ENCODE measurements at regions not wholly inside any gene's neighbourhood (a gene's known extent, or its start where the extent isn't known, plus 50 kb on each side); places are given as distances from the start of the nearest gene placed in this dataset.

DNA sequence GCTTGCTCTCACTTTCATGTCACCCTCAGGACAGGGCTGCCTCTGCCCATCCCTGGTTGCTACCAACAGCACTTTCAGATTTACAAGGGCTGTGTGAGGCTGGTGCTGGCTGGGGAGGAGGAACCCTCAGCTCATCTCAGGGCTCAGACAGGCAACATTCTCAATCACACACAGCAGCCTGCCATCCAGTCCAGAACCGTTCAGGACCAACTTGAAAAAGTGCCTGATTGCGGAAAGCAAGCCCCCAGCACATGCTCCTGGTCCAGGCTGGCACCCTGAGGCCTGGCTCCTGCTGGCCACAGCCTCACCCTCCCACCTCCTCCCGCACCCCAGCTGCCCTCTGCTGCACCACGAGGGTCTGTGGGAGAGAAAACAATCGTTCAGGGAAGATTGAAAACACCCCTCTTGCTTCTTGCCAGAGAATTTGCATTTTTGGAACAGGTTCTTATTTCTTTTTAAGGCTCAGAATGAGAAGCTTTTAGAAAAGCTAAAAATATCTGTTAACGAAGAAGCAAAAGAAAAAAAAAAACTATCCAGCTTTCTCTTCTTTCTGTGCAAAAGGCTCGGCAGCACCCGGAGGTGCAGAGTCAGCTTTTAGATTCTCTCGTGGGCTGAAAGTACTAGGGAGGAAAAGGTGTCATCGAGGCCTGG lies 403.8 kb upstream of the ID2 start:
- FAIRE-seq (no peak), ATAC-seq (no peak), DNase-seq (no peak)
- 70 to 79% methylated on average over 10 of the region's 10 CpGs for WGBS, 2 donors
- H3K9me3 ChIP-seq: no peaks in the 10 kb centered on the region
- H3K27me3 ChIP-seq: no peaks in the 10 kb centered on the region
- no peaks in the 10 kb centered on the region for H3K4me1 ChIP-seq
- no peak overlapping the region for H3K27ac ChIP-seq
- H3K4me3 ChIP-seq: no peak overlapping the region
- TF ChIP-seq CTCF (IDR thresholded peaks at IDR 0.05): no peak
- intact Hi-C loops (cut with DNase I): no loop called here
- no peaks in the 10 kb centered on the region for H3K36me3 ChIP-seq

DNA sequence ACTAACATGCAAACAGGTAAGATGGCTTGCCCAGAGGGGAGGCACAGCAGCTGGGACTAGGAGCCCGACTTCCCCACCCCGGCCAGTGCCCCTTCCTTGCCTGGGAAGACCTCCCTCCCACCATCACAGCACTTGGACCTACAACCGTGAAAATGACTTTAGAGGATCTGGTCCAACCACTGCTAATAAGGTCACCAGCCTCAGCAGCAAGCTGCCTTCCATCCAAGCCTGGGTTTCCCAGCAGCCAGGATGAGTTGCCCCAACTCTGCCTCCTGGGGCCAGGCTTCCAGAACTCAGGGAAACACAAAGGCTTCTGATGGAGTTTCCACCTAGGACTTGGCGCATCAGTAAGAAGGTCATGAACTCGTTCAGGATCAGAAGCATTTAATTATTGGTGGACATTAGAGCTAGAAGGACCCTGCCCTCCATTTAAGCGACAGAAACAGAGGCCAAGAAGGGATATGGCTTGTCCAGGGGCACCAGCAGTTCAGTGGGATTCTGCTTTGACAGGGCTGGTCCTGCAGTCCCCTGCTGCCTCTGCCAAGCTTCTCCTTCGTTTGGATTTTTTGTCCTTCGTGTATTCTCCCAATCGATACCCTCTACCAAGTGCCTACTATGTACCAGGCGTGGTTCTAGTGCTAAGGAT lies 403.0 kb upstream of the ID2 start:
- no peak for FAIRE-seq
- no peaks in the 10 kb centered on the region for H3K36me3 ChIP-seq
- 77 to 89% methylated on average over 10 of the region's 10 CpGs for WGBS, 2 donors
- H3K4me1 ChIP-seq: no peaks in the 10 kb centered on the region
- DNase-seq: no peak
- no peaks in the 10 kb centered on the region for H3K27me3 ChIP-seq
- intact Hi-C loops (cut with DNase I): no loop called here
- H3K4me3 ChIP-seq: no peak overlapping the region
- no peak for TF ChIP-seq CTCF (IDR thresholded peaks at IDR 0.05)
- ATAC-seq: no peak
- no peaks in the 10 kb centered on the region for H3K9me3 ChIP-seq
- H3K27ac ChIP-seq: no peak overlapping the region

- intact Hi-C loops (cut with DNase I): no loop called here
- FAIRE-seq (no peak), ATAC-seq (no peak), DNase-seq (no peak)
- 91 to 96% methylated on average over 9 of the region's 9 CpGs for WGBS, 2 donors
- Histone ChIP-seq H3K27ac (no peak overlapping the region), H3K9me3 (no peaks in the 10 kb centered on the region), H3K4me3 (no peak overlapping the region), H3K36me3 (no peaks in the 10 kb centered on the region), H3K4me1 (no peaks in the 10 kb centered on the region), H3K27me3 (no peaks in the 10 kb centered on the region)
- TF ChIP-seq CTCF (IDR thresholded peaks at IDR 0.05): no peak
These were observed 402.4 kb upstream of the ID2 start for GRCh38 chr2:8279506-8279905.

DNA sequence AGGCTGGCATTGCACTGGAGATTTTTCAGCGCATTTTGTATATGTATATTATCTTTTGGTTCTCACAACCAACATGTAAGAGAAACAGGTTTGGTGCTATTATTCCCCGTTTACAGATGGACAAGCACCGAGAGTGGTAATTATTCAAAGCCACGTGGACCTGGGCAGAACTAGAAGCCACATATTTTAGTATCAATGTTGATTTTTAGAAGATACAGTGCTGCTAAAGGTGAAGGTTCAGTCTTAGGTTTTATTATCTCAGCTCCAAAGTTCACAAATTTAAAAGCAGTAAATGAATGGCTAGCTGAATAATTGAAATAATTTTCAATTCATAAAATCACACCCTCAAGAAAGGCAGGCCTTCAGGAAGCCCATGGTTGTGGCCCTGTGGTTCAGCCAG lies 400.6 kb upstream of the ID2 start:
- WGBS, 2 donors: 77 to 80% methylated on average over 4 of the region's 4 CpGs
- no peak for TF ChIP-seq CTCF (IDR thresholded peaks at IDR 0.05)
- no peak overlapping the region for H3K4me3 ChIP-seq
- no peaks in the 10 kb centered on the region for H3K4me1 ChIP-seq
- intact Hi-C loops (cut with DNase I): no loop called here
- FAIRE-seq: no peak
- no peaks in the 10 kb centered on the region for H3K36me3 ChIP-seq
- no peak for ATAC-seq
- no peaks in the 10 kb centered on the region for H3K27me3 ChIP-seq
- DNase-seq: no peak
- no peak overlapping the region for H3K27ac ChIP-seq
- no peaks in the 10 kb centered on the region for H3K9me3 ChIP-seq
